NB4 (cell line): ENCODE measurements at regions not wholly inside any gene's neighbourhood (a gene's known extent, or its start where the extent isn't known, plus 50 kb on each side); places are given as distances from the start of the nearest gene placed in this dataset.

ENCODE experiments used
- CTCF ChIP-seq: IDR thresholded peaks from one replicate; pipeline ENCODE4 v1.5.1; 2012; ENCODE audit warnings: low read depth, low read length
- MAX ChIP-seq: IDR thresholded peaks from 2 replicates; pipeline ENCODE4 v1.6.1; 2011; ENCODE audit warnings: low read depth, low read length
- MYC ChIP-seq: IDR thresholded peaks from 2 replicates; pipeline ENCODE4 v1.6.1; 2011; ENCODE audit warnings: low read depth, low read length
- POLR2A ChIP-seq: IDR thresholded peaks from 2 replicates; pipeline ENCODE4 v1.6.1; 2011; ENCODE audit warnings: mild to moderate bottlenecking; ENCODE audit not compliant: insufficient read length; ENCODE audit errors: extremely low read depth

- TF ChIP-seq CTCF (no peak), MAX (no peak), POLR2A (no peak), MYC (no peak)
Measured at GRCh38 chr2:167851323-167851860, 396.0 kb downstream of the STK39 start.
